Glutamatergic neuron (in vitro differentiated cells): ENCODE measurements at regions not wholly inside any gene's neighbourhood (a gene's known extent, or its start where the extent isn't known, plus 50 kb on each side); places are given as distances from the start of the nearest gene placed in this dataset.

Source experiments
- DNase-seq: peaks from one replicate; pipeline ENCODE4 v3.0.0; 2022
- H3K27ac Mint-ChIP-seq: one replicate; pipeline ENCODE4 v1.8.0; 2020; ENCODE audit warnings: mild to moderate bottlenecking, mixed read lengths, inconsistent platforms; ENCODE audit not compliant: unreplicated experiment
- H3K27me3 Mint-ChIP-seq: one replicate; pipeline ENCODE4 v1.8.0; 2020; ENCODE audit warnings: mild to moderate bottlenecking, moderate library complexity, mixed read lengths, inconsistent platforms; ENCODE audit not compliant: unreplicated experiment
- H3K36me3 Mint-ChIP-seq: one replicate; pipeline ENCODE4 v1.8.0; 2020; ENCODE audit warnings: mild to moderate bottlenecking, mixed read lengths, inconsistent platforms; ENCODE audit not compliant: unreplicated experiment
- H3K4me1 Mint-ChIP-seq: one replicate; pipeline ENCODE4 v1.8.0; 2020; ENCODE audit warnings: mild to moderate bottlenecking, low read depth, mixed read lengths, inconsistent platforms; ENCODE audit not compliant: unreplicated experiment
- H3K4me3 Mint-ChIP-seq: one replicate; pipeline ENCODE4 v1.8.0; 2020; ENCODE audit warnings: mild to moderate bottlenecking, mixed read lengths, inconsistent platforms; ENCODE audit not compliant: unreplicated experiment
- H3K9me3 Mint-ChIP-seq: one replicate; pipeline ENCODE4 v1.8.0; 2020; ENCODE audit warnings: mild to moderate bottlenecking, moderate library complexity, mixed read lengths, inconsistent platforms; ENCODE audit not compliant: unreplicated experiment
- TF ChIP-seq, protein P1 (sequence below): fragments of 200-600 bp; sonication (generic); IDR thresholded peaks from one replicate; pipeline ENCODE4 v1.5.0; 2021; ENCODE audit not compliant: partially characterized antibody, unreplicated experiment

DNA sequence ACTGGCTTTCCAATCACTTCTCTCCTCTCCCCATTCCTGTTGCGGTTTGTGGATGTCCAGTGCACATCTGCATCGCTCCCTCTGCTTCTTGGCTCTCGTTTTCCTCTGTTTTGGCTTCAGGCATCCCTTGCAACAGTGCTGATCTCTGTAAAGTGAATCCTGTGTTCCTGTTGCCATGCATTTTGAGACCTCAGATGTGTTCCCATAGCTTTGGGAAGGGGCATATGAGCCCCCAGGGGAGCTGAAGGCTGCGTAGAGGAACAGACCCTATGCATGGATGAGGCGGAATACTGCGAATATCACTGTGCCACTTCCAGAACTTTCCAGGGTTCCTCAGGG, 168.4 kb upstream of the HAAO start:
- H3K4me1 Mint-ChIP-seq: peaks cover 9% of the 10 kb centered on the region
- H3K9me3 Mint-ChIP-seq: no peaks in the 10 kb centered on the region
- H3K27ac Mint-ChIP-seq: no peak overlapping the region
- DNase-seq: no peak
- no peaks in the 10 kb centered on the region for H3K36me3 Mint-ChIP-seq
- H3K27me3 Mint-ChIP-seq: peaks cover 7% of the 10 kb centered on the region
- TF ChIP-seq, protein P1, sequence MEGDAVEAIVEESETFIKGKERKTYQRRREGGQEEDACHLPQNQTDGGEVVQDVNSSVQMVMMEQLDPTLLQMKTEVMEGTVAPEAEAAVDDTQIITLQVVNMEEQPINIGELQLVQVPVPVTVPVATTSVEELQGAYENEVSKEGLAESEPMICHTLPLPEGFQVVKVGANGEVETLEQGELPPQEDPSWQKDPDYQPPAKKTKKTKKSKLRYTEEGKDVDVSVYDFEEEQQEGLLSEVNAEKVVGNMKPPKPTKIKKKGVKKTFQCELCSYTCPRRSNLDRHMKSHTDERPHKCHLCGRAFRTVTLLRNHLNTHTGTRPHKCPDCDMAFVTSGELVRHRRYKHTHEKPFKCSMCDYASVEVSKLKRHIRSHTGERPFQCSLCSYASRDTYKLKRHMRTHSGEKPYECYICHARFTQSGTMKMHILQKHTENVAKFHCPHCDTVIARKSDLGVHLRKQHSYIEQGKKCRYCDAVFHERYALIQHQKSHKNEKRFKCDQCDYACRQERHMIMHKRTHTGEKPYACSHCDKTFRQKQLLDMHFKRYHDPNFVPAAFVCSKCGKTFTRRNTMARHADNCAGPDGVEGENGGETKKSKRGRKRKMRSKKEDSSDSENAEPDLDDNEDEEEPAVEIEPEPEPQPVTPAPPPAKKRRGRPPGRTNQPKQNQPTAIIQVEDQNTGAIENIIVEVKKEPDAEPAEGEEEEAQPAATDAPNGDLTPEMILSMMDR: no peak
- no peak overlapping the region for H3K4me3 Mint-ChIP-seq

- H3K9me3 Mint-ChIP-seq: peaks cover 1% of the 10 kb centered on the region
- H3K36me3 Mint-ChIP-seq: no peaks in the 10 kb centered on the region
- peaks cover 7% of the 10 kb centered on the region for H3K27me3 Mint-ChIP-seq
- peaks cover 9% of the 10 kb centered on the region for H3K4me1 Mint-ChIP-seq
- no peak overlapping the region for H3K4me3 Mint-ChIP-seq
- no peak overlapping the region for H3K27ac Mint-ChIP-seq
- TF ChIP-seq, protein P1: no peak
- no peak for DNase-seq
Measured at GRCh38 chr2:42960002-42960841, 167.8 kb upstream of the HAAO start.

DNA sequence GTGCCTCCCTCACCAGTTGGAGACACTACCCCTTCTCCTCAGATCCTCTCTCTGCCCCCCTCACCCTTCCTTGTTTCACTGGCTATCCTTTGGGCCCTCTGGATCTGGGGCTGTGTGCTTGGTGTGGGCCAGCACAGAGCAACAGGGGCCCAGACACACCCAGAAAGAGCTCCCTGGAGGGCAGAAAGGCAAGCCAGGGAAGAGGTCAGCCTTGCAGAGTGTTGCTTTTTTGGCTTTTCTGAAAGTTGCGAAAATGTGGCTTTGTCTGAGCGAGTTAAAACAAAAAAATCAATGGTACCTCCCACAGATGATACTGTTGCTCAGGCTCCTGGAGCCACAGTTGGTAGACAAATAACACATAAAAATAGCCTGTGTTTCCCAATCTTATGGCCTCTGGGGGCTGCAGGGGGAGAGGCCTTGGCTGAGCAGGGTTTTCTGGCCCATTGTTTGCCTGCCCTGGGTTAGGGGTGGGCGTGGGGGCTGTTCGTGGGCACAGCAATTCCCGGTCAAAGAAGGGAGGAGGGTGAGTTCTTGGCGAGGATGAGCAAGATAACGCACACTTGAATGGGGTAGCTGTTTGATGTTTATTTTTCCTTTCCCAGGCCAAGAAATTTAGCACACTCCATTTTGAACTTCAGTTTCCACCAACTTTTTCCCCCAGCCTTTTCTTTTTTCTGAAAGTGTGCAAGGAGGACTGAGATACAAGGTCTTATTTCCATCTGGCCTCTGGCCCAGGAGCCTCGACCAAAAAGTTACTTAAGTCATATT, 167.0 kb upstream of the HAAO start:
- Mint-ChIP-seq H3K27ac (no peak overlapping the region), H3K36me3 (no peaks in the 10 kb centered on the region), H3K9me3 (peaks cover 1% of the 10 kb centered on the region), H3K27me3 (peaks cover 6% of the 10 kb centered on the region), H3K4me1 (peaks cover 9% of the 10 kb centered on the region), H3K4me3 (no peak overlapping the region)
- no peak for DNase-seq
- TF ChIP-seq, protein P1: no peak

- H3K4me3 Mint-ChIP-seq: no peak overlapping the region
- H3K36me3 Mint-ChIP-seq: no peaks in the 10 kb centered on the region
- TF ChIP-seq, protein P1: no peak
- H3K27me3 Mint-ChIP-seq: peaks cover 6% of the 10 kb centered on the region
- no peak overlapping the region for H3K27ac Mint-ChIP-seq
- no peak for DNase-seq
- peaks cover 9% of the 10 kb centered on the region for H3K4me1 Mint-ChIP-seq
- peaks cover 1% of the 10 kb centered on the region for H3K9me3 Mint-ChIP-seq
Measured at GRCh38 chr2:42958741-42959233, 166.4 kb upstream of the HAAO start.
